Pulmonary artery endothelial cell (primary cell): ENCODE measurements at regions not wholly inside any gene's neighbourhood (a gene's known extent, or its start where the extent isn't known, plus 50 kb on each side); places are given as distances from the start of the nearest gene placed in this dataset.

Source experiments
- DNase-seq: peaks from one replicate; pipeline ENCODE4 v3.0.0-alpha.2; 2011; ENCODE audit warnings: low read depth, low spot score

- no peak for DNase-seq
Observed at GRCh38 chr18:2348003-2348402, 223.3 kb downstream of the METTL4 start.

DNA sequence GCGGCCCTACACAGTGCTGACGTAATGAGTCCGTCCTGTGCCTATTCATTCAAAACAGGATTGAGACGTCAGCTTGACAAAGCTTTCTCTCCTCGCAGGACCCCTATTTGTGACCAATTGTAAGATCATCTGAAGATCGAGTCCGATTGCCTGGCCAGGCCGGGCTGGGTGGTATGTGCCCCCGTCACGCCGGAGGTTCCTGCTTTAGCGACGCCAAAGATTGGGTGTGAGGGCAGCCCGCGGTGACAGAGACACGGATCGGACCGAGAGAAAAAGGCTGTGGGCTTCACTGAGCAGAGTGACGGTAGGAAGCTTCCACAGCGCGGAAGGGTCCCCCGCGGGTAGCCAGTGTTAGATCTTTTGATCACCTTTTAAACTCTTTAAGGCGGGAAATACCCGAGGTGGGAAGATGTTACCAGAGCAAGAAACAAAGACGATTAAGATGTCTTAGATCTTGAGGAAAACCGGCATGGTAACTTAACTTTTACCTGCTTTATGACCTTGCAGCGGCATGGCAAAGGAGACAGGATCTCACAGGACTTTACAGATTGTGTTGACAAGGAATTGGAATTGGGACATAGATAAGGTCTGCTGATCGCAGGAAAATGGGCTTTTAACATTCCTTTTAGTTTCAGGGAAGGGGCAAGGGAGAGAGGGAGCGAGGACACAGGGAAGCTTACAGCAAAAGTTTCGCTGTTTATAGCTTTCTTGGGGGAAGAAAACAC is 220.0 kb downstream of the METTL4 start:
- DNase-seq, result no peak

DNA sequence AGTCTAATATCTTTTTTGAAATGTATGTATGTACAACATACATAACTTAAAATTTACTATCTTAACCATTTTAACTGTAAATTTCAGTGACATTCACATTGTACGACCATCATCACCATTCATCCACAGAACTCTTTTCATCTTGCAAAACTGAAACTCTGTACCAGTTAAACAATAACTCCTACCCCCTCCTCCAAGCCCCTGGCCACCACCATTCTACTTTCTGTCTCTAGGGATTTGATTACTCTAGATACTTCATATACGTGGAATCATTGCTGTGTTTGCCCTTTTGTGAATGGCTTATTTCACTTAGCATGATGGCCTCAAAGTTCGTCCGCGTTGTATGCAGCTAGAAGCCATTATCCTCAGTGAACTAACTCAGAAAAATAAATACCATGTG is 217.0 kb downstream of the METTL4 start:
- DNase-seq, result no peak

GRCh38 chr18:2356906-2357305 is 214.4 kb downstream of the METTL4 start:
- no peak for DNase-seq

DNA sequence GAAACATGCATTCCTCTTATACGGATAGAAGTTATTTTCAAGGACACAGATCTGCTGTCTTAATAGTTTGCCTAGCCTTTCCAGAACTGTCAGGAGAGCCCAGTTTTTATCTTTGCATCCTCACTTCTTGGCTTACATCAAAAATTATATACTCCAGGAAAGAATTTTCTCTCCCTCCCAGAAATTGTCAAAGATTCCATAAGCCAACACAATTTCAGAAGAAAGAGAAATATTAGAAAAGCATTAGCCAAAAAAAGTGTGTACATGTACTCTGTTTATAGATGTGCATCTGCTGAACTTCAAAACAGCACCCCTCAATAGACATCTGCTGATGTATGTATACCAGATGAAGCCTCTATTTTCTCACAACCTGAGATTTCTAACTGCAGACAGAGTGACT is 210.4 kb downstream of the METTL4 start:
- no peak for DNase-seq

GRCh38 chr18:2368102-2368501 is 203.2 kb downstream of the METTL4 start:
- DNase-seq, result no peak

- no peak for DNase-seq
Observed at GRCh38 chr18:2376707-2377106, 194.6 kb downstream of the METTL4 start.

GRCh38 chr18:2380101-2380500 is 191.2 kb downstream of the METTL4 start:
- DNase-seq, result no peak

GRCh38 chr18:2381539-2381938 is 189.8 kb downstream of the METTL4 start:
- no peak for DNase-seq

GRCh38 chr18:2387588-2387987 is 183.7 kb downstream of the METTL4 start:
- DNase-seq, result no peak

DNA sequence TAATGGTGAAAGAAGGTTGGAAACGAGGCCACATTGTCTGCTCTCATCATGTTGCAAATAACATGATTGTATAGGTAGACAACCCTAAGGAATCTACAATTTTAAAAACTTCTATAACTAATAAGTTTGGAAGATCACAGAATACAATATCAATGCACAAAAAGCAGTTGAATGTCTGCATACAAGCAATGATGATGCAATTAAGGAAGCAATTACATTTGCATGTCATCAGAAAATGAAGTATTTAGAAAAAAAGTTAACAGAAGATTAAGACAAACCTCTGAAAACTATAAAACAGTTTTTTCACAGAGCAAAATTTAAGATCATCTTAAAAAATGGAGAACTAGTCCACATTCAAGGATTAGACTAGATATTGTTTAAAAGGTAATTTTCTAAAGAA is 181.1 kb downstream of the METTL4 start:
- DNase-seq, result no peak

DNA sequence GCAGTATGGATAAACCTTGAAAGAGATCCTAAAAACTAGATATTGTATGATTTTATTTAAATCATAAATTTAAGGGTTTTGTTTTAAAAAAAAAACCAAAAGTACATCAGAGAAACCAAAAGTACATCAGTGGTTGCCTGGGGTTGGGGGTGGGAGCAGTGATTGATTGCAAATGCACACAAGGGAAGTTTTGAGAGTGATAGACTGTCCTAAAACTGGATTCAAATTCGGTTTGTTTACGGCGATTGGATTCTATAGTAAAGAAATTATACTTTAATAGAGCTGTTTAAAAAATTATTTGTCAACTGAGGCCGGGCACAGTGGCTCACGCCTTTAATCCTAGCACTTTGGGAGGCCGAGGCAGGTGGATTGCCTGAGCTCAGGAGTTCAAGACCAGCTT is 179.8 kb downstream of the METTL4 start:
- no peak for DNase-seq

DNA sequence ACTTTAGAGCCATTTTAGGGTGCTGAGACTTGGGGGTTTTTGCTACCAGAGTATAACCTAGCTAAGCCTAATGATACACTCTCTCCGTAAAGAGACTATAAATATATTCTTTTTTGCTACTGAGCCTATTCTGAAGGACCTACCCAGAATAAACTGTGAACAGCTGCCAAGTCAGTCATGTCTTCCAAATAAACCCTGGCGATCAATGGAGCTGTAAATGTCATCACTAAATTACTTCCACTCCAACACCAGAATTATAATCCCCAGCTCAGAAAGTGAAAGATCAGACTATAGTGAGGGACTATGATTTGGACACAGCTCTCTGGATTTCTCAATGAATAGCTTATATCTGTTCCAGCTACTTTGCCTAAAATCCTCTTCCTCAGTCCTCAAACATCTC is 178.9 kb downstream of the METTL4 start:
- no peak for DNase-seq

- no peak for DNase-seq
Observed at GRCh38 chr18:2394684-2395083, 176.6 kb downstream of the METTL4 start.

- DNase-seq, result no peak
Observed at GRCh38 chr18:2395427-2396161, 175.7 kb downstream of the METTL4 start.

DNA sequence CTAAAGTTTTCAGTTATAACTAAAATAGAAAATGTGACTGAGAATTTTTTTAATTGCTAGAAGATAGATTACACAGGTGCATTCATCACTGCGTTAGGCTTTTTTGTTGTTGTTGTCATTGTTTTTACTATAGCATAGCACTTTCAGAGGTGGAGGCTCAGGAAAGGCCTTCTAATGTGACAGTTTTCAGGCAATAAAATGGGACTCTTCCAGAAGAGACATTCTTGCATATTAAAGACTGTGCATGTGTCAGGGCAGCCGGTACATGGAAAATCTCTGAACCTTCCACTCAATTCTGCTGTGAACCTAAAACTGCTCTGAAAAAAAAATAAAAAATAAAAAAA is 175.2 kb downstream of the METTL4 start:
- no peak for DNase-seq

DNA sequence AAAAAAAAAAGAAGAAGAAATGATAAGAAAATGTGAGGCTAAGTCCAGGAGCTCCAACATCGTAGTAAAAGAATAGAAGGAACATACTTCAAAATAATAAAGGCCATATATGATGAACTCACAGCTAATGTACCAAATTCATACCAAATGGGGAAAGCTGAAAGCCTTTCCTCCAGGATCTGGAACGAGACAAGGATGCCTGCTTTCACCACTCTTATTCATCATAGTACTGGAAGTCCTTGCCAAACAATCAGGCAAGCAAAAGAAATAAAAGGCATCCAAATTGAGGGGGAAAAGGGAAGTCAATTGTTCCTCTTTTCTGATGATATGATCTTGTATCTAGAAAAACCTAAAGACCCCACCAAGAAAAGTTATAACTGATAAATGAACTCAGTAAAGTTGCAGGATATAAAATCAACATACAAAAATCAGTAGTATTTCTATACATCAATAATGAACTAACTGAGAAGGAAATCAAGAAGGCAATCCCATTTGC is 170.6 kb downstream of the METTL4 start:
- DNase-seq, result no peak

DNA sequence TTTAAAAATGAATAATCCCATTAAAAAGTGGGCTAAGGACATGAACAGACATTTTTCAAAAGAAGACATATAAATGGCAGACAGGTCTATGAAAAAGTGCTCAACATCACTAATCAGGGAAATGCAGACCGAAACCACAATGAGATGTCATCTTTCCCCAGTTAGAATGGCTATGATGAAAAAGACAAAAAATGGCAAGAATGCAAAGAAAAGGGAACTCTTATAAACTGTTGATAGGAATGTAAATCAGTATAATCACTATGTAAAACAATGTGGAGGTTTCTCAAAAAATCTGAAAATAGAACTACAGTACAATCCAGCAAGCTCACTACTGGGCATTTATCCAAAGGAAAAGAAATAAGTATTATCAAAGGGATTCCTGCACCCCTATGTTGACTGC is 169.2 kb downstream of the METTL4 start:
- DNase-seq, result no peak

DNA sequence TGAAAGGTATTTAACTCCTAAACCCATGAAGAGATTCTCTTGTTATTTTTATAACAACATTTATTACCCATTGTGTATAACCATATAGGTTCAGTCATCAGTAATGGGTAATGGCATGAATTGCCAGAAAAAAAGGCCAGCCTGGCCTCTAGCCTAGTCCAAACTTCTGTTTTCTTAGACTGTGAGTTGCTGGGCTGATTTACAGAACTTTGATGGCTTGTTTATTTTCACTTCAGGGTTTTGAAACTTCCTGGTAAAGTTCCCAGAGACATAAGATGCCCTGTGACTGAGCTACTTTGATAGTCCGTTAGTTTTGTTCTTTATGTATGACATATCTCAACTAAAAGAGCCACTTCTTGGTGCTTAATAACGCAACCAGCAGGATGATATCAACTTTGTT is 164.8 kb downstream of the METTL4 start:
- DNase-seq, result no peak

- DNase-seq, result no peak
Observed at GRCh38 chr18:2407961-2408360, 163.3 kb downstream of the METTL4 start.

DNA sequence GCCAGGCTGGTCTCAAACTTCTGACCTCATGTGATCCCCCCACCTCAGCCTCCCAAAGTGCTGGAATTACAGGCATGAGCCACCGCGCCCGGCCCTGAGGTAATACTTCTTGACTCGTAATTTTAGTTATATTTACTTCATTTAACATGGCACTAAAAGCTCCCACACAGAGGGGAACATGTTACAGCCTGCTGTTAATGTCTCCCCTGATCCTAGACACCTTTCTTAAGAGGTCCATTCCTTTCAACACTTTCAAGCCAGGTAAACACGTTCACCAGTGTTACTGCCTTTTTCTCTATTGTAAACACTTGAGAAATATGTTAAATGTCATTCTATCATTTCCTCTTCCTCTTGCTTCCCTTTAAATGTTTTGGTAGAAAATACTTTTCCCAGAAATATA is 161.4 kb downstream of the METTL4 start:
- no peak for DNase-seq

- no peak for DNase-seq
Observed at GRCh38 chr18:2410688-2411087, 160.6 kb downstream of the METTL4 start.

- DNase-seq, result no peak
Observed at GRCh38 chr18:2411381-2411960, 159.8 kb downstream of the METTL4 start.
